ENCODE measurements at regions not wholly inside any gene's neighbourhood (a gene's known extent, or its start where the extent isn't known, plus 50 kb on each side); places are given as distances from the start of the nearest gene placed in this dataset.

DNA sequence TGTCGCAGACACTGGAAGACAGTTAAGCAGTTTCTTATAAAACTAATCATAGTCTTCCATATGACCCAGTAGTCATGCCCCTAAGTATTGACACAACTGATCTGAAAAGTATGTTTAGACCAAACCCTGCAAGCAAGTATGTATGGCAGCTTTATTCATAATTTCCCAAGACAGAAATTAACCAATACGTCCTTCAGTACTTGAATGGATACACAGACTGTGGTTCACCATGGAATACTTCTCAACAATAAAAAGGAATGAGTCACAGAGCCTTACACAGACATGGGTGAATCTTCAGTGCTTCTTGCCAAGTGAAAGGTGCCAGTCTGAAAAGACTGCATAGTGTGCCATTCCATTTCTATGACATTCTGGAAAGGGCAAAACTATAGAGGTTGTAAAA, 50.2 kb upstream of the AKR1E2 start:
- DNase-seq (ENCODE audit: low read depth in 4 of 4, low spot score in 3 of 4), result no peak

DNA sequence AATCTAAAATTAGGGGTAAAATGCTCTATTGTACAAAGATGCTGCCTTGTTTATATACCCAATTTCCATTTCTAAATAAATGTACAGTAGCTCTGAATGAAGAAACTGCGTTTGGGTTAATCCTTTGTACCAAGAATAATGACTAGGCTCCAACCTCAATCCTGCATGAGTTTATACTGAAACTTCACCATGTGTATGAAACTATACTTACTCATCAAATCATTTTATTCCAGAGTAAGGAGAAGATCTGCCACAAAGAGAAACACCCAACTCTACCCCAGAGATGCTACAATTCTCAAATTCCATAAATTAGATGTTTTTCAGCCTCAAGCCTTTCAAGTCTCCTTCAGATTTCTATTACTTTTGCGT, 53.8 kb upstream of the AKR1E2 start:
- DNase-seq (ENCODE audit: low read depth in 4 of 4, low spot score in 3 of 4), result no peak

DNA sequence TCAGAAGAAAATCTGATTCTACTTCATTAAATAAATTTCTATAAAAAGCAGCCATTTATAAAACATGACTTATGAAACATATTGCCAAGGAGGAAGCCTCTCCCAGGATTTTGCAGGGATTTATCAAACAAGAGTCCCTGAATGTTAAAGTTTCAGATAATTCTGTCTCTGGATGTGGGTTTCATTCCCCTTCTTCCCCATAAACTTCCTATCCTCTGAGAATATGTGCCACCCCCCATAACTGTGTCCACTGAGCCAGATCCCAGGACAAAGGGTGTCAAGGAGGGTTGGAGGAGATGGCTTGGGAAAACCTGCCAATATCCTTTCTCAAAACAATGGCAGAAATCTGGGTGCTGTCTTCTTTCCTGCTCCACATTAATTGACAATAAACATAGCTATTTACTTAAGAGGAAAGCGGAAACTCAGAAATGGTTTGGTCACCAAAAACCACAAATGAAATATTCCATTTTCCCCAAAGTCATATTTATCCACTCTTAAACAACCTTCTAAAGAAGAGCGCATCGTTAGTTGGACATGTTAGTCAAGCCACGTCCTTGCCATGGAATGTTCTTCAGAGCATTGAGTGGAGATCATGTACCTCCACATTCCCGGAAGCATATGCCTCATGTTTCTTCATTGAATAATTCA, 54.3 kb upstream of the AKR1E2 start:
- DNase-seq (ENCODE audit: low read depth in 4 of 4, low spot score in 3 of 4), result no peak

DNA sequence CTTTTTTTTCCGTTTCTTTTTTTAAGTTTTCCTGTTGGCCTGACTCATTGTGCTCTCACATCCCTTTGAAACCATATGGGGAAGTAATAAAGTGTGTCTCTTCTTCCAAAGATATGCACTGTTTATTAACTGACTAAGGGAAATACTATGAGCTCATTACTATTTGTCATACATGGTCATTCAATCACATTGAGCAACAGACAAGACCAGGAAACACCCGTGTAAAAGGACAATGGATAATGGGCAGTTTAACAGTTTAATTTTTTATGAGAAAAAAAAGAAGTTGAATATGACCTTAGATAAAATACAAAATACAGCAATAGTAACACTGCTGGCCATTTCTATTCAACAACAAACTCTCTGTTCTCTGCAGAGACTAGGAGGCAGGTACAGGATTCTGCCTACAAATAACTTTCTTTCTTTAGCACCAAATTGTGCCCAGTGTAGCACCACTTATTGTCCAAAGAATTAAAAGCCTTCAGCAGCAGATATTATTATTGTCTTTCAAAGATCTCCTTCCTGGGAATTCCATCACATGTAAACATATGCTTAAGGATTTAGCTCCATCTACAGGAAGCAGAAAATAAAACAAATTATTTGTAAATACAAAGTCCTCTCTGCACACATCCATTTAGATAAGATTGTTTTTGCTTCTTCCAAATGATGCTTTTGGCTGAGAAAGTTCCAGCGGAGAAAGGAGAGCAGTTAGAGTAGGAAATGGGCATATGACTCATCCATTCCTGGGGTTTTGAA, 55.0 kb upstream of the AKR1E2 start:
- no peak for DNase-seq (ENCODE audit: low read depth in 4 of 4, low spot score in 3 of 4)

DNA sequence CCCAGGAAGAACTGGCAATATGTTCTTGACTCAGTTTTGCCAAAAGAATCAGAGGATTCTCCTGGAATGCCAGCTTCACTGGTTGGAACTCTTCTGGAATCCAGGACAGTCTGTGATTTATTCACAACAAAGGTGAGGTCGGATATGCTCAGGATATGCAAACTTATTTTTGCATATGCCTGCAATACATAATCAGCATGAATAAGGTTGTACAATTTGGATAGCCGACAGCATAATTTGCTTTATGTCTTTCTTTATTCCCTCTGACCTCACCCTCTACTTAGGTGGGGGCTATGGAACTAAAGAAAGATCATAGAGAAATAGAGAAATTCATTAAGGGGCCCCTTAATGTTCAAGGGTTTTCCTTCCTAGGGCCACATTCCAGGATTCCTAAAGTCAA, 57.6 kb upstream of the AKR1E2 start:
- DNase-seq (ENCODE audit: low read depth in 4 of 4, low spot score in 3 of 4), result no peak

DNA sequence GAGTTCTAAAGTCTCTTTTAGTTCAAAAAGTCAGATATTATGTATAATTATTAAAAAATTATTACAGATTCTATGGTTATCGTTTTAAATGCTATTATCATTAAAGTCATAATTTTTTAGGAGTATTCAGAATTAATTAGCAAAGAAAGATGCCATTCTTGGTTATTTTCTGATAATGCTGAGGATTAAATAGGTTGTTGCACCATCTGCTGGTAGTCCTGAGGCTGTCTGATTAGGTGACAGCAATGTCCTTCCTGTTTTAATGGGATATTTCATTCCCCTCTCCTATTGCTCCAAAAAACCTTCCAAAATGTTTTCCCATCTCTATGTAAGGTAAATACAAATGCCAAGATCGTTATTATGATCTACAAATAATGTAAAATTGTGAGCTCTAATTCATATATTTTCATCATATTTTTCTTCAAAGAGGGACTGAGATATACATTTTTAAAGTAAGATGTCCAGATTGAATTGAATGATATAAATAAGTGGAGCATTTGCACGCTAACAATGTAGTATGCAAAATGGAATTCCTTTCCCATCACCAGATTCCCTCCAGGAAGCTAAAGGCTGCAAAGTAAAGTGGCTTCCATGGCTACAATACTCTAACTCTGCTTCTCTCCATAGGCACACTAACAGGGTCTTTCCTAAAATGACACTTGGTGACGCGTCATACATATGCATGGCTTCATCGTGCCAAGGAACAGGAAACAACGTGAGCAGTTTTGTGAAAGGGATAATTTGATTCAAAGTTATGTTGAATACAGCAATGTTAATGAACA, 58.8 kb upstream of the AKR1E2 start:
- no peak for DNase-seq (ENCODE audit: low read depth in 4 of 4, low spot score in 3 of 4)

DNA sequence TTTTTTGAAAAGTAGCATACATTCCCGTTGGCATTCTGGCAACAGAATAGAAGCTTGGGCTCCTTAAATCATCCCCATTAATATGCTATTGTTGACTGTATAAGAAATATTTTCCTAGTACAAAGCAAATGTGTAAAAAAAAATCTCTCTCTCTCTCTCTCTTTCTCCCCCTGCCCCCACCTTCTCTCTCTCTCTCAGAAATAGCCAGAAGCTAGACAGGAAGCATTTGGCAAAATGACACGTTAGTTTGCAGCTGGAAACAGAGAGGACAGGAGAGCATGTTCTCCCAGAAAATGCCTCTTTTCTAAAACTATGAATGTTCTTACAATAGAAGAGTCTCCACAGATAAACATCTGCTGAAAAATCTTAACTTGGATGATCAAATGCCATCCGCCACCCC, 59.6 kb upstream of the AKR1E2 start:
- no peak for DNase-seq (ENCODE audit: low read depth in 4 of 4, low spot score in 3 of 4)

DNA sequence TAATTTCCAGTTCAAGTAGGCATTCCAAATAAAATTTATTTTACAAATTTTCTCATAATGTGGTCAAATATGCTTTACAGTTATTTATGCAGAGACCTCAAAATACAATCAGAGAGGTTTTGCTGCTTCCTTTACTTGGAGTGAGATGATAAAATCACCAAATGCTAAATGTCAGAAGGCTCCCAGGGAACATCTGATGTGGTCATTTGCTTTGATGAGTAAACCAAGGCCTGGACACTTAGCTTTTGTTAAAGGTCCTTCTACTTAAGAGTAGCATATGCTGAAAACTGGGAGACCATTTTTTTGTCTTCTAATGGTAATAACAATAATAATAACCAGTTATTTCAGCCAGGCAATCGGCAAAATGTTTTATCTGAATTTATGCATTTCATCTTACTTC, 60.6 kb upstream of the AKR1E2 start:
- DNase-seq (ENCODE audit: low read depth in 4 of 4, low spot score in 3 of 4), result no peak

DNA sequence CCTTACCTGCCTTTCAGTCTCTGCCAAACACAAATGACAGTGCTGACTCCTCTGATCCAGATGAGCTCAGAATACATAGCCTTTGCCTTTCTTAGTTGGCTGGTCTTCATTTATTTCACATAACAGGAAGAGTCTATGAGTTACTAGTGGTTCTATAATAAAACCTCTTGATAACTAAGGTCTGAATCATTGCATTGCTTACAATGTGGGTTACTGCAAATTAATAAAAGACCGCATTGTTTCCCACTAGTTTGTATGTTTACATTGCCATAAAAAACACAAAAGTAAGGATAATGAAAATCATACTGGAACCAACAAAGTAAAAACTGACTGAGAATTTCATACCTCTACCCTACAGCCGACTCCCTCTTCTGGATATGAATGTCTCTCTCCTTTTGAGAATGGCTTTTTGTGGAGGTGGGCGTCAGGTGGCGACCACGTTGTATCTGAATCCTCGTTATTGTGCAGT, 62.0 kb upstream of the AKR1E2 start:
- no peak for DNase-seq (ENCODE audit: low read depth in 4 of 4, low spot score in 3 of 4)

DNA sequence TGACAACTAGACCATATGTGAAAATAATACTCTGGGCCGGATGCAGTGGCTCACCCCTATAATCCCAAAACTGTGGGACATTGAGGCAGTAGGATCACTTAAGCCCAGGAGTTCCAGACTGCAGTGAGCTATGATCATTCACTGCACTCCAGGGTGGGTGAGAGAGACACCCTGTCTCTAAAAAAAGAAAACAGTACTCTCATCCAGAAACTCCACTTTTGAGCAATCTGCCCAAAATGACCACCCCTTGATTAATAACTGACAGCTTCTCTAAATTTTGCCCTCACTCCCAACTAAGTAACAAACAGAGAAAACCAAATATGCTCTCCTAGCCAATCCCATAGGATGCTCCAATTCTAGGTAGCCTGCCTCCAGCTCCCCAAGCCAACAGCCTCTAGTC, 62.5 kb upstream of the AKR1E2 start:
- no peak for DNase-seq (ENCODE audit: low read depth in 4 of 4, low spot score in 3 of 4)

DNA sequence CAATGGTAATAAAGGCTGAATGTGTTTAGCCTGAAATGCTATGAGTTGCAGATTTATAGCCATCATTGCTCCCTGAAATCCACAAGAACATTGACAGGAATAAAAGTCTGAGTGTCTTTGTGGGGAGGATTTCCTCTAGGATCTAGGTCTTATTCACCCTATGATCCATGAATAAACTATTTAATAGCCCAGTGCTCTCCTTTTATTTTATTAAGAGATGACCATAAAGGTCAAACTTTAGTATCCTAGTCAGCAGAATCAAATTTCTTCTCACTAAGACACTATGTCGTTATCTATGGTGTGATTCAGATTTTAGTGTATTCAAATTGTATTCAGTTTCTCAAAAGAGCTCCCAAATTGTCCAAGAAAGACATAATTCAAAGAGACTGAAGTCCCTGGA, 67.8 kb upstream of the AKR1E2 start:
- DNase-seq (ENCODE audit: low read depth in 4 of 4, low spot score in 3 of 4), result no peak

DNA sequence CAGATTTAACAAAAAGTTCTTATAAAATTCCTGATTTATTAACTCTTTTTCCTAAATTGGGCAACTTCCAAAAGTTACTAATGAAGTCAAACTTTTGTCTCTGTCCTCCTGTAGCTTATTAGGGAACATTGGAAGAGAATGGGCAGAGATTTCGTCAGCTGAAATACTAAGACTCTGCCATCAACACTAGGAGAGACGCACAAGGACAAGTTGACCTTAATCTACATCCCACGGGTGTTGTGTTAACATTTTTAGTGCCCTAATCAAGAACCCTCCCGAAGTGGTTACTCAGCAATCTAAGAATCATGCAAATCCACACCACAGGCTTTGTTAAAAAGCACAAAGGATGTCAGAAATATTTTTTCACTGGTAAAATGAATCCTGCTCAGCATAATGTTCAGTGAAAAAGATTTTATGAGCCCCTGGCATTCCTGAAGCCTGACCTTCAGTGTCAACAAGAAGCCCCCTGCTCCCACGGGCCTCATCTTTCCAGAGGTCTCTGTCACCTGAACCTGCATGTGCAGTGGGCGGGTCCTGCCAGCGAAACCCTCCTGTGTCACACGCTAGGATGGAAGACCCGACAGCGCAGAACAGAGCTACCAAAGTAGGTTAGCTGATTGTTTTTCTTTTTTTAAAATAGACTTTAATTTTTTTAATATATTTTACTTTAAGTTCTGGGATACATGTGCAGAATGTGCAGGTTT, 70.6 kb upstream of the AKR1E2 start:
- no peak for DNase-seq (ENCODE audit: low read depth in 4 of 4, low spot score in 3 of 4)

DNA sequence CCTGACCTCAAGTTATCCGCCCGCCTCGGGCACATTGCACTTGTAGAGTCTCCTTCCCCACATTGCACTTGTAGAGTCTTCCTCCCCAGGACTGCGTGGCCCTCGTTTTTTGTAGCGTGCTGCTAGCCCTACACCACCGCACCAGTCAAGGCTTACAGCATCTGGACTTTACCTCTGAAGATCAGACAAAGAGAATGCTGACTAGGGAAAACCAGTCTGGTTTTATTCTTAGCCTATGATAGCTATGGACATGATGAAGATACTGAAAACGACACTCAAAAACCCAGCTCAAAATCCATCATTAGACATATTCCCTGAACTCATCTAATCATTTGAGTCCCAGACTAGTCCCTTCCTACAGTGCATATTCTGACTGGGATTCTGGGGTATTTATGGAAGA, 71.9 kb upstream of the AKR1E2 start:
- no peak for DNase-seq (ENCODE audit: low read depth in 4 of 4, low spot score in 3 of 4)

DNA sequence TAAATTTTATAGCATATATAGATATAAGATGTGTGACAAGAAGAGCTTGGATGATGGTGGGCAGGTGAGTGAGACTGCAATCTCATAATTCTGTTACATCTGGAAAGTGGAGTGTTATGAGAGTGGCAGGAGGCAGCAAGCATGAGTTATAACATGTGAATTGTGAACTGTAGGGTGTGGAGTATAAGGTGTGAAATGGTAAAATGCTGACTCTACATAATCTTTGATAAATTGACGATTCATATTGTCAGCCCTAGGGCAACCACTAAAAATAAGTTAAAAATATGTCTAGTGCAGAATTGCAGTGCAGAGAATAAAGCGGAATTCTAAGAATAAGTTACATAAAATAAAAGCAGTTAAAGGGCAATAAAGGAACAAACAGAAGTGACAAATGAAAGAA, 74.8 kb upstream of the AKR1E2 start:
- no peak for DNase-seq (ENCODE audit: low read depth in 4 of 4, low spot score in 3 of 4)

DNA sequence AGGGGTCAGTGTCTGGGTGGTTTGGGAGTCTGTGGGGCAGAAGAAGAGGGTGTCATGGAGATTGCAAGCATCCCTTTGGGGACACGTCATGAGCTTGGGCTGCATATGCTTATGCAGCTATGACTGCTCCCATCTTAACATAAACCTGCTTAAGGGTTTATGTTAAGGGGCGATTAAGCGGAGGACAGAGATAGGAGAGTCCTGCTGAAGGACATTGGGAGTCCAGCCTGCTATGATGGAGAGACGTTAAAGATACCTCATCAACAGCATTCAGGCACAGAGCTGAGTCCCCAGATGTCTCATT, 76.8 kb upstream of the AKR1E2 start:
- DNase-seq (ENCODE audit: low read depth in 4 of 4, low spot score in 3 of 4), result no peak

DNA sequence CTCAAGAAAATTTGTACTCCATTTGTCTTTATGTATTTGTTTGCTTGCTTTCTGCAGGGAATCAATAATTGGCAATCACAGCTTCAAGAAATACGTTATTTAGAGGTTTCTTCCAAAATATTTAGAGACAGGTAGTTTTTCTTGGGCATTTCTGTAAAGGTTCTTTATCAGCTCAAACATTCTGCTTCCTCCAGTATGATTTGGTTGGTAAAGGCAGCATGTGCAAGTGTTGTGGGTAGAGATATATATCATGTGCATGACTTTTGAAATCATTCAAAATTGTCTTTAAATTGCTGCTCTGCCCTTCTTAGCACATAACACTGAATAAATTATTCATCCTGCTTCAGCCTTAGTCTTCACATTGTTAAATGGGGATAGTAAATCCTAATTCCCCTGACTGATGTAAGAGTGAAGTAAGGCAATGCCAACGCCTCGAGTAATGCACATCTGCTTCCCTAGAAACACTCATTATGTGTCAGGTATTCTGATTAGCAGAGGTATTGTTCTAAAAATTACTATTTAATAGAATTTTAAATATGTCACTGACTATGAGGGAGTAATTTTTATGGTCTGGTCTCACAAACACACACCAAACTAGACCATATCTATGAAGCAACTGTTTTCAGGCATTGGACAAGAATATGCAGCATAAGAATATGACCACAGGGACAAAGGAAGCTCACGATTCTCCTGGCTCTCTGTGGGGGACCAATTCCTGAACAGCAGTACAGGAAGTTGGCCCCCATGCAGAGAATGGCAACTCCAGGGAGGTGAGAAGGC, 77.3 kb upstream of the AKR1E2 start:
- DNase-seq (ENCODE audit: low read depth in 4 of 4, low spot score in 3 of 4), result no peak

DNA sequence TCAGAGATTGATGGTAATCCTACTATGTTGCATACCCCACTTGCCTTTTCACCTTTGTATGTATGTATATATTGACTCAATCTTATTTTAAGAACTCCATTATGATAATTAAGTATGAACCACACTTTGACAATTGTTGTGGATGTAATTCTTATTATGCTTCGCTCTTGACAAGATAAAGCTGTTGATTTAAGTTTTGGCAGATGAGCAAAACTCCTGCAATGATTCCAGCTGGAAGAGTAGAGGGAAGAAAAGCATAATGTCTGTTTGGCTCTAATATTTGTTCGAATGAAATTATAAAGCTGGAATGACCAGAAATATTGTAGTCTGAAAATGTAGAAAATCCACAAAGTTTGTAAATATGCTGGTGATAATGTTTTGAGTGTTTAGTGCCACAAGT, 83.8 kb upstream of the AKR1E2 start:
- DNase-seq (ENCODE audit: low read depth in 4 of 4, low spot score in 3 of 4), result no peak

DNA sequence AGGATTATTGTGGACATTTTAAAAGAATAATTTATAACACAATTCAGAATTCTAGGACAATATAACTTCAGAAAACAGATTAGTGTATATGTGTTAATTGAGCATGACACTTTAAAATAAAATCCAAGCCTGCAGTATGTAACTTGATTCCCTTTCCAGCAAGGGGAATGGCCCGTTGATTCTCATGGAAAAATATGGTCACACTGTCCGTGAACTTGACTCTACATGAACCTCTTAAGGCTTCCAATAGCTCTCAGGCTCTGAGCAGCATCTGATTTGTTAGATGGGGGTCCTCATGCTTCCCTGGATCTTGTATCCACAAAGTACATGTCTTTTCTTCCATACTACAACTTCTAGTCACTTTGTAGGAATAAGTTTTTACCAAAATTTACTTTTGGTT, 85.5 kb upstream of the AKR1E2 start:
- peak in 1 of 4 donors; percentile 13 for DNase-seq (ENCODE audit: low read depth in 4 of 4, low spot score in 3 of 4)

DNA sequence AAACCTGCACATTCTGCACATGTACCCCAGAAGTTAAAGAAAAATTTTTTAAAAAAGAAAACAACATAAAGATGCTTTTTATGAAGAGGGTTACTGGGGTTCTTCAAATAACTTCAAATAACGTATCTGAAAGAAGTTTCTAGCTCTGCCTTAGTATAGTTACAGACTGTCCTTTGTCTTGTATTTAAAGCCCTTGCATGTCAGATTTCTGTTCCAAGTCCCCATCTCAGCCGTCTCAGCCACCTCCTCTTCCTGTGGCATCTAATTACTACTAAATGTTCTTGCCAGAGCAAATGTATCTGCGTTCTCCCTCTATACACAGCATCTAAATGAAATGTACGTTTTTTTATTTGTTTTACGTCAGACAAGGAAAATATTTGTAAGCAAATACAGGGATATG, 89.4 kb upstream of the AKR1E2 start:
- no peak for DNase-seq (ENCODE audit: low read depth in 4 of 4, low spot score in 3 of 4)

DNA sequence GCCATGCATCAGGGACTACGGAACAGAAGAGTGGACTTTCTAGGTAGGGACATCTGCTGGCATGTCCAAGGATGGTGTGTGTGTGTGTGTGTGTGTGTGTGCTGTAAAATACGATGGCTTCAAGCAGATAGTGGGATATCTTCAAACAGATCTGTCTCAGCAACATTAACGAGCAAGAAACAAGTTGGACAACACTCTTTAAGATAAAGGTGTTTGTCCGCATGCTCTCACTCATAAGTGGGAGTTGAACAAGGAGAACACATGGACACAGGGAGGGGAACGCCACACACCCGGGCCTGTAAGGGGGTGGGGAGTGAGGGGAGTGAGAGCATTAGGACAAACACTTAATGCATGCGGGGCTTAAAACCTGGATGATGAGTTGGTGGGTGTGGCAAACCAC, 89.8 kb upstream of the AKR1E2 start:
- DNase-seq (ENCODE audit: low read depth in 4 of 4, low spot score in 3 of 4), result no peak

DNA sequence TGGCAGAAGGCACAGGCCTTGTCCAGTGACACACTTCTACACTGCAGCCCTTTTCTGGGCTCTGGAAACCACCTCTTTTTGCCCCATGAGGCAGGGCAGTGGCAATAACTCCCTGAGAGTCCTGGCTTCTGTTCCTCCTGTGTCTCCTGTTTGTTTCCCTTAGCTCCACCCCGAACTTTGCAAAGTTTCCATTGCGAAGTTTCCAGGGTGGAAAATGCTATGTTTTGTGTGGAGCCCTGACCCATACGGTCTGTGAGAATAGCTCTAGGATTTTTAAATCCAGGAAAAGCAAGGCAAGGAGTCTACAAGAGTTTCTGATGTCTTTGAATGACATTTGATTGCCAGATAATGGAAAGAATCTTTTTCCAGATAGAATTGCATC, 92.2 kb upstream of the AKR1E2 start:
- no peak for DNase-seq (ENCODE audit: low read depth in 4 of 4, low spot score in 3 of 4)
